ENCODE measurements at regions not wholly inside any gene's neighbourhood (a gene's known extent, or its start where the extent isn't known, plus 50 kb on each side); places are given as distances from the start of the nearest gene placed in this dataset.
"Not testable (repeated sequence)": the region's sequence is repeated elsewhere in the genome, so short reads cannot be mapped to it uniquely, and the experiment has no call there.

- not testable (repeated sequence) for TF ChIP-seq CTCF (conservative IDR thresholded peaks at IDR 0.05); EZH2 (IDR thresholded peaks at IDR 0.05; ENCODE audit: low read depth)
Measured at GRCh38 chr2:2451275-2451674, 120.2 kb upstream of the MYT1L start.

Measured in PC-9 (cell line).